Sigmoid colon (tissue), 4 donors: ENCODE measurements at regions not wholly inside any gene's neighbourhood (a gene's known extent, or its start where the extent isn't known, plus 50 kb on each side); places are given as distances from the start of the nearest gene placed in this dataset.

Source experiments
- EP300 ChIP-seq, 4 donors: sonication (generic); formaldehyde crosslinking; IDR thresholded peaks; one replicate each; pipeline ENCODE4 v1.6.1; 2017; ENCODE audit warnings: antibody characterized with exemption in 4 of 4
- TF ChIP-seq, protein P1 (sequence below), 4 experiments: fragments of 450-650 bp in 3 of 4; fragments of 200-600 bp in 1 of 4; IDR thresholded peaks; one replicate each; pipeline ENCODE4 v1.5.1; 2016 to 2019; ENCODE audit warnings: antibody characterized with exemption in 4 of 4, mild to moderate bottlenecking in 3 of 4, moderate library complexity in 2 of 4

GRCh38 chrX:43016021-43016420, 238.1 kb upstream of the PPP1R2C start:
- TF ChIP-seq, protein P1, sequence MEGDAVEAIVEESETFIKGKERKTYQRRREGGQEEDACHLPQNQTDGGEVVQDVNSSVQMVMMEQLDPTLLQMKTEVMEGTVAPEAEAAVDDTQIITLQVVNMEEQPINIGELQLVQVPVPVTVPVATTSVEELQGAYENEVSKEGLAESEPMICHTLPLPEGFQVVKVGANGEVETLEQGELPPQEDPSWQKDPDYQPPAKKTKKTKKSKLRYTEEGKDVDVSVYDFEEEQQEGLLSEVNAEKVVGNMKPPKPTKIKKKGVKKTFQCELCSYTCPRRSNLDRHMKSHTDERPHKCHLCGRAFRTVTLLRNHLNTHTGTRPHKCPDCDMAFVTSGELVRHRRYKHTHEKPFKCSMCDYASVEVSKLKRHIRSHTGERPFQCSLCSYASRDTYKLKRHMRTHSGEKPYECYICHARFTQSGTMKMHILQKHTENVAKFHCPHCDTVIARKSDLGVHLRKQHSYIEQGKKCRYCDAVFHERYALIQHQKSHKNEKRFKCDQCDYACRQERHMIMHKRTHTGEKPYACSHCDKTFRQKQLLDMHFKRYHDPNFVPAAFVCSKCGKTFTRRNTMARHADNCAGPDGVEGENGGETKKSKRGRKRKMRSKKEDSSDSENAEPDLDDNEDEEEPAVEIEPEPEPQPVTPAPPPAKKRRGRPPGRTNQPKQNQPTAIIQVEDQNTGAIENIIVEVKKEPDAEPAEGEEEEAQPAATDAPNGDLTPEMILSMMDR (IDR thresholded peaks at IDR 0.05), result no peak
- TF ChIP-seq EP300 (IDR thresholded peaks at IDR 0.05), result no peak
